ENCODE measurements at regions not wholly inside any gene's neighbourhood (a gene's known extent, or its start where the extent isn't known, plus 50 kb on each side); places are given as distances from the start of the nearest gene placed in this dataset.

DNA sequence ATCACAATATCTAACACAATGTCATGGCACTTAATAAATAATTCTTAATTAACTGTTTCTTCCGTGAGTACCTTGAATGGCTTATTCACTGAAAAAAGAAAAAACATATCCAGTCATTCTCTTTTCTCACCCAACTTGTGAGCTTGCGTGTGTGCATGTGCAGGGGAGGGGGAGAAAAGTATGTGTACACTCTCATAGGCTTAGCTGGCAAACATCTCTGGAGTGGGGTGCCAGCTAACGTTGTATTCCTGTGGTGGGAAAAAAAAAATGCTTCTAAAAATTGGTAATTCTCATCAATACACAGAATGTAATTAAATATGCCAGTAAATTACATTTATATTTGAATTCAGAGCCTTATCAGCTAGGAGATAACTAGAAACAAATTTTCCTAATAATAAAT lies 291.9 kb upstream of the NOX3 start:
- intact Hi-C loops (cut with DNase I) = no loop called here
- H3K4me3 ChIP-seq = no peak overlapping the region
- no peak for DNase-seq
- no peaks in the 10 kb centered on the region for H3K4me1 ChIP-seq
- no peaks in the 10 kb centered on the region for H3K36me3 ChIP-seq
- H3K9me3 ChIP-seq = no peaks in the 10 kb centered on the region
- no peak overlapping the region for H3K27ac ChIP-seq
- WGBS, 2 donors = 87 to 90% methylated on average over 3 of the region's 3 CpGs
- H3K27me3 ChIP-seq = no peaks in the 10 kb centered on the region
- TF ChIP-seq POLR2AphosphoS5 (IDR thresholded peaks at IDR 0.05) (no peak), EP300 (IDR thresholded peaks at IDR 0.05) (no peak), POLR2A (IDR thresholded peaks at IDR 0.05) (no peak)
- TF ChIP-seq, protein P1, sequence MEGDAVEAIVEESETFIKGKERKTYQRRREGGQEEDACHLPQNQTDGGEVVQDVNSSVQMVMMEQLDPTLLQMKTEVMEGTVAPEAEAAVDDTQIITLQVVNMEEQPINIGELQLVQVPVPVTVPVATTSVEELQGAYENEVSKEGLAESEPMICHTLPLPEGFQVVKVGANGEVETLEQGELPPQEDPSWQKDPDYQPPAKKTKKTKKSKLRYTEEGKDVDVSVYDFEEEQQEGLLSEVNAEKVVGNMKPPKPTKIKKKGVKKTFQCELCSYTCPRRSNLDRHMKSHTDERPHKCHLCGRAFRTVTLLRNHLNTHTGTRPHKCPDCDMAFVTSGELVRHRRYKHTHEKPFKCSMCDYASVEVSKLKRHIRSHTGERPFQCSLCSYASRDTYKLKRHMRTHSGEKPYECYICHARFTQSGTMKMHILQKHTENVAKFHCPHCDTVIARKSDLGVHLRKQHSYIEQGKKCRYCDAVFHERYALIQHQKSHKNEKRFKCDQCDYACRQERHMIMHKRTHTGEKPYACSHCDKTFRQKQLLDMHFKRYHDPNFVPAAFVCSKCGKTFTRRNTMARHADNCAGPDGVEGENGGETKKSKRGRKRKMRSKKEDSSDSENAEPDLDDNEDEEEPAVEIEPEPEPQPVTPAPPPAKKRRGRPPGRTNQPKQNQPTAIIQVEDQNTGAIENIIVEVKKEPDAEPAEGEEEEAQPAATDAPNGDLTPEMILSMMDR (IDR thresholded peaks at IDR 0.05) = no peak

DNA sequence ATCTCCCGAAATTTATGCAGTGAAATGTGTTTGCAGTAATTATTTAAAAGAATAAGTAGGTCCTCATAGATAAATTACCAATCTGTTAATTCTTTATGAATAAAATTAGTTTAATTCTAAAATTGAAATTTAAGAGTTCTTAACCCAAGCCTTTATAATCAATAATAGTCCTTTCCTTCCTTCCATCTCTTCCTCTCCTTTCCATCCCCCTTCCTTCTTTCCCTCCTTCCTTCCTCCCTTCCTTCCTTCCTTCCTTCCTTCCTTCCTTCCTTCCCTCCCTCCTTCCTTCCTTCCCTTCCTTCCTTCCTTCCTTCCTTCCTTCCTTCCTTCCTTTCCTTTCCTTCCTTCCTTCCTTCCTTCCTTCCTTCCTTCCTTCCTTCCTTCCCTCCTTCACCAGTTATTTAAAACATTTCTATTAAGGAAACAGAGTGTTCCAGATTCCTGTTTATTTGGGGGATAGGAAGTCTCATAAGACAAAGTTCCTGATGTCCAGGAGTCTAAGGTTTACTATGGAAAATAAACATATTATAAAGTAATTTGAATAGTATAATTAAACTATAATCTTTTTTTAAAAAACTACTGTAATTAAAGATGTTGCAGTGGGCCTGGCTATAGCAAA lies 285.3 kb upstream of the NOX3 start:
- no peak for DNase-seq
- 84 to 92% methylated on average over 1 of the region's 1 CpG for WGBS, 2 donors
- Histone ChIP-seq H3K36me3 (no peaks in the 10 kb centered on the region), H3K4me1 (no peaks in the 10 kb centered on the region), H3K4me3 (no peak overlapping the region), H3K27ac (no peak overlapping the region), H3K9me3 (no peaks in the 10 kb centered on the region), H3K27me3 (no peaks in the 10 kb centered on the region)
- TF ChIP-seq POLR2AphosphoS5 (IDR thresholded peaks at IDR 0.05) = no peak
- no peak for TF ChIP-seq POLR2A (IDR thresholded peaks at IDR 0.05)
- no peak for TF ChIP-seq EP300 (IDR thresholded peaks at IDR 0.05)
- intact Hi-C loops (cut with DNase I) = no loop called here

DNA sequence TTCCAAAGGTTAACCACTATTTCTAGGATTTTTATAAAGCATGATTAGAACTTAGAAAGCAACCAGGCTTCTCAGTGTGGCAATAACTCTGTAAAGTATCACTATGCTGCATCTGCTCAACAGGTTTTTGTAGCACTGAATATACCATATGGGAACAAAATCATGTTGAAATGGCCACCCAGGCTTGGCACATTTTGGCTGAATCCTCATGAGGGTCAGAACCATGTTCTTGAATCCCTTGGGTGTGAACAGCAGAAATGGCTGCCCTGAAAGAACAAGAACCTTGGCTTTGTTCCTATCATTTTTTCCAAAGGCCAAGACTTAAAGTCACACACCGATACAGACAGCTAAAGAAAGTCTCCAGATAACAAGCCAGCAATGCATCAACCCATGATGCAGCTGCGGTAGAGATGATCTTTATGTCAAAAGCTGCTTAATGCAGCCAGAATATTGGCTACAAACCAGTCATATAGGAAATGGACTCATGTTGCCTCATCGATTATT lies 283.0 kb upstream of the NOX3 start:
- 95% methylated on average over 3 of the region's 3 CpGs for WGBS, 2 donors
- no peak for DNase-seq
- intact Hi-C loops (cut with DNase I) = no loop called here

DNA sequence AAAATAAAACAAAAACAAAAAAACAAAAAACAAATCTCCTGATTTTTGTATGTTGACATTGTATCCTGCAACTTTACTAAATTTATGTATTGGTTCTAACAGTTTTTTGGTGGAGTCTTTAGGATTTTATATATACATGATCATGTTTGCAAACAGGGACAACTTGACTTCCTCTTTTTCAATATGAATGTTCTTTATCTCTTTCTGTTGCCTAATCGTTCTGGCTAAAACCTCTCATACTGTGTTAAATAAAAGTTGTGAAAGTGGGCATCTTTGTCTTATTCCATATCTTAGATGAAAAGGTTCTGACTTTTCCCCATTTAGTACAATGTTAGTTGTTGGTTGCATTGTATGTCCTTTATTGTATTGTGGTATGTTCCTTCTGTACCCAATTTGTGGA lies 261.7 kb upstream of the NOX3 start:
- H3K36me3 ChIP-seq = no peaks in the 10 kb centered on the region
- H3K9me3 ChIP-seq = no peaks in the 10 kb centered on the region
- no peaks in the 10 kb centered on the region for H3K27me3 ChIP-seq
- no peak overlapping the region for H3K27ac ChIP-seq
- DNase-seq = no peak
- WGBS, 2 donors = 34 to 52% methylated on average over 1 of the region's 1 CpG
- TF ChIP-seq EP300 (IDR thresholded peaks at IDR 0.05) (no peak), POLR2A (IDR thresholded peaks at IDR 0.05) (no peak), POLR2AphosphoS5 (IDR thresholded peaks at IDR 0.05) (no peak)
- TF ChIP-seq, protein P1 (IDR thresholded peaks at IDR 0.05) = no peak
- intact Hi-C loops (cut with DNase I) = no loop called here
- no peak overlapping the region for H3K4me3 ChIP-seq
- H3K4me1 ChIP-seq = no peaks in the 10 kb centered on the region

More for the DNA sequence above, 283.0 kb upstream of the NOX3 start:
- no peaks in the 10 kb centered on the region for H3K4me1 ChIP-seq
- H3K4me3 ChIP-seq = no peak overlapping the region
- H3K27ac ChIP-seq = no peak overlapping the region
- H3K9me3 ChIP-seq = no peaks in the 10 kb centered on the region
- no peaks in the 10 kb centered on the region for H3K27me3 ChIP-seq
- no peak for TF ChIP-seq EP300 (IDR thresholded peaks at IDR 0.05)
- TF ChIP-seq, protein P1 (IDR thresholded peaks at IDR 0.05) = no peak
- no peak for TF ChIP-seq POLR2A (IDR thresholded peaks at IDR 0.05)
- TF ChIP-seq POLR2AphosphoS5 (IDR thresholded peaks at IDR 0.05) = no peak
- no peaks in the 10 kb centered on the region for H3K36me3 ChIP-seq

DNA sequence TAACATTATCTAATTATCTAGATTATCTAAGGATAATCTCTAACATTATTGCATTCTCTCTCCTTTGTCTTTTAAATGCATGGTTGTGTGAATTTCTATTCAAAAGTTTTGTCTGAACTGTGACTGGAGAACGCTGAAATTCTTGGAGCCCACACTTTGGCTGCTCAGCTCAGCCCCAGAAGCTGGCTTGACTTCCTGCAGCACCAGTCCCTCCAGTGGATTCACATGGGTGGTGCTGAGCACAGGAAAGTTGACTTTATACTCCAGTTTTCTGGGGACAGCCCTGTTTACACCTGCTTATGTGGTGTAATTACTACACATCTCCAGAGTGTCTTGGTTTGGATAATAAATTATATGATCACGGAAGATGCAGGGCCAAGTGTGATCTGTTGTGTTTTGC lies 255.1 kb upstream of the NOX3 start:
- no peaks in the 10 kb centered on the region for H3K9me3 ChIP-seq
- H3K27me3 ChIP-seq = no peaks in the 10 kb centered on the region
- intact Hi-C loops (cut with DNase I) = no loop called here
- H3K4me1 ChIP-seq = no peaks in the 10 kb centered on the region
- H3K27ac ChIP-seq = no peak overlapping the region
- H3K36me3 ChIP-seq = no peaks in the 10 kb centered on the region
- no peak for DNase-seq
- TF ChIP-seq POLR2A (IDR thresholded peaks at IDR 0.05) = no peak
- no peak for TF ChIP-seq EP300 (IDR thresholded peaks at IDR 0.05)
- H3K4me3 ChIP-seq = no peak overlapping the region
- whole genome bisulfite sequencing, 2 donors = 36 to 69% methylated on average over 2 of the region's 2 CpGs

DNA sequence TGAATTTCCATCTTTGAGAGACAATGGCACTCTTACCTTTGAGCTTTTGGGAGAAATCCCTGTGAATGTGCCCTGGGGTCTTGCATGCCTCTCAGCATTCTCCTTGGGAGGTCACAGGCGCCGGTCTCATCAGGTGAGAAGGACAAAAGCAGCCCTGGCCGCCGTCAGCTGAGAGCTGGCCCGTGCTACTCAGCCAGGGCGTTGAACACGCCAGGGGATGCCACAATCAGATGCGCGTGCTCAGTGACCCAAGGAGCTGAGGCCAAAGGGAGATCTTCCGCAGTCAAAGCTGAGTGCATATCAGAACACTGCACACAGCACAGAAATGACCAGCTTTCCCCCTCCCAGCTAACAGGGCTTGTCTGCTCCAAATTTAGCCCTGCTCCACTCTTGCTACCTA lies 253.6 kb upstream of the NOX3 start:
- H3K36me3 ChIP-seq = no peaks in the 10 kb centered on the region
- no peaks in the 10 kb centered on the region for H3K27me3 ChIP-seq
- intact Hi-C loops (cut with DNase I) = no loop called here
- H3K9me3 ChIP-seq = no peaks in the 10 kb centered on the region
- 97 to 98% methylated on average over 10 of the region's 10 CpGs for WGBS, 2 donors
- H3K4me1 ChIP-seq = no peaks in the 10 kb centered on the region
- TF ChIP-seq POLR2AphosphoS5 (IDR thresholded peaks at IDR 0.05) = no peak
- no peak for TF ChIP-seq POLR2A (IDR thresholded peaks at IDR 0.05)
- no peak for DNase-seq
- no peak overlapping the region for H3K27ac ChIP-seq
- H3K4me3 ChIP-seq = no peak overlapping the region

Measured in sigmoid colon (tissue), 6 donors.